ENCODE measurements at regions not wholly inside any gene's neighbourhood (a gene's known extent, or its start where the extent isn't known, plus 50 kb on each side); places are given as distances from the start of the nearest gene placed in this dataset.

GRCh38 chr6:105838171-105838570 is 248.0 kb upstream of the PRDM1 start:
- TF ChIP-seq CTCF (conservative IDR thresholded peaks at IDR 0.05; ENCODE audit: low read depth in 2 of 2) (no peak), ETS1 (IDR thresholded peaks at IDR 0.05) (no peak), POLR2AphosphoS5 (IDR thresholded peaks at IDR 0.05; ENCODE audit: low read depth) (no peak), REST (IDR thresholded peaks at IDR 0.05; ENCODE audit: unreplicated experiment) (no peak), EZH2 (IDR thresholded peaks at IDR 0.05; ENCODE audit: low read depth, unreplicated experiment) (no peak), NANOG (IDR thresholded peaks at IDR 0.05; ENCODE audit: borderline replicate concordance) (no peak), CREB1 (CRISPR knock-in tag; IDR thresholded peaks at IDR 0.05; ENCODE audit: low read depth) (no peak), JUNB (IDR thresholded peaks at IDR 0.05; ENCODE audit: unreplicated experiment) (no peak), EZH2phosphoT487 (IDR thresholded peaks at IDR 0.05; ENCODE audit: unreplicated experiment) (no peak), ZNF114 (CRISPR knock-in tag; IDR thresholded peaks at IDR 0.05) (no peak), ZNF331 (CRISPR knock-in tag; IDR thresholded peaks at IDR 0.05; ENCODE audit: low read depth) (no peak)
